WERI-Rb-1 (cell line): ENCODE measurements at regions not wholly inside any gene's neighbourhood (a gene's known extent, or its start where the extent isn't known, plus 50 kb on each side); places are given as distances from the start of the nearest gene placed in this dataset.

Source experiments
- DNase-seq: peaks from one replicate; pipeline ENCODE4 v3.0.0-alpha.2; 2020
- H3K27ac ChIP-seq: fragments of 250-450 bp; sonication (Bioruptor Pico); 2 replicates; pipeline ENCODE4 v1.5.1; 2020; ENCODE audit warnings: mild to moderate bottlenecking, moderate library complexity
- H3K27me3 ChIP-seq: fragments of 250-450 bp; sonication (Bioruptor Pico); 2 replicates; pipeline ENCODE4 v1.5.1; 2021; ENCODE audit warnings: mild to moderate bottlenecking, low read depth, moderate library complexity; ENCODE audit not compliant: insufficient read depth, severe bottlenecking
- H3K36me3 ChIP-seq: fragments of 250-450 bp; sonication (Bioruptor Pico); 2 replicates; pipeline ENCODE4 v1.5.1; 2020; ENCODE audit warnings: mild to moderate bottlenecking, moderate library complexity
- H3K4me3 ChIP-seq: 2 replicates; pipeline ENCODE4 v1.5.1; 2011; ENCODE audit warnings: low read depth, mild to moderate bottlenecking, control low read depth, low read length
- H3K9me3 ChIP-seq: fragments of 250-450 bp; sonication (Bioruptor Pico); 2 replicates; pipeline ENCODE4 v1.5.1; 2021; ENCODE audit warnings: mild to moderate bottlenecking, moderate library complexity; ENCODE audit not compliant: severe bottlenecking
- TF ChIP-seq, protein P1 (sequence below): IDR thresholded peaks from 2 replicates; pipeline ENCODE4 v1.5.1; 2011; ENCODE audit warnings: low read depth, mild to moderate bottlenecking, control low read depth, inconsistent platforms, low read length

DNA sequence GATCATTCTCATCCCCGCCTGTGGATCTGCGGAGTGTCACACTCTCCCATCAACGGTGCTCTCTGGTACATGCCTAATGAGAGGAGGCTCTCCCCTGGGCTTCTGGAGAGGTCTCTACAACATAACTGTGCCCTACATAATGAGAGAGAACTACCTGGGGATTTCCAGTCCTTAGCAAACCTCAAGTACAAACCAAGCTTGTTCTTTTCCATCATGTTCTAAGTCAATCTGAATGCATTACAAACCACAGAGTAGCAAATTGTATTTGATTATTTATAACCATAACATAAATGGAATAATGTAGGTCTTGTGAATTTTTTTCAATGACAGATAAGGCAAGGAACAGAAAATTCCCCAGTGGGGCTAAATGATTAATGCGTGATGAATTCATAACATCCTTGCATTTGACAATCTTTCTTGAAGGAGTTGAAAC, 412.4 kb upstream of the NRP1 start:
- H3K4me3 ChIP-seq, result no peak overlapping the region
- TF ChIP-seq, protein P1, sequence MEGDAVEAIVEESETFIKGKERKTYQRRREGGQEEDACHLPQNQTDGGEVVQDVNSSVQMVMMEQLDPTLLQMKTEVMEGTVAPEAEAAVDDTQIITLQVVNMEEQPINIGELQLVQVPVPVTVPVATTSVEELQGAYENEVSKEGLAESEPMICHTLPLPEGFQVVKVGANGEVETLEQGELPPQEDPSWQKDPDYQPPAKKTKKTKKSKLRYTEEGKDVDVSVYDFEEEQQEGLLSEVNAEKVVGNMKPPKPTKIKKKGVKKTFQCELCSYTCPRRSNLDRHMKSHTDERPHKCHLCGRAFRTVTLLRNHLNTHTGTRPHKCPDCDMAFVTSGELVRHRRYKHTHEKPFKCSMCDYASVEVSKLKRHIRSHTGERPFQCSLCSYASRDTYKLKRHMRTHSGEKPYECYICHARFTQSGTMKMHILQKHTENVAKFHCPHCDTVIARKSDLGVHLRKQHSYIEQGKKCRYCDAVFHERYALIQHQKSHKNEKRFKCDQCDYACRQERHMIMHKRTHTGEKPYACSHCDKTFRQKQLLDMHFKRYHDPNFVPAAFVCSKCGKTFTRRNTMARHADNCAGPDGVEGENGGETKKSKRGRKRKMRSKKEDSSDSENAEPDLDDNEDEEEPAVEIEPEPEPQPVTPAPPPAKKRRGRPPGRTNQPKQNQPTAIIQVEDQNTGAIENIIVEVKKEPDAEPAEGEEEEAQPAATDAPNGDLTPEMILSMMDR, result no peak
- H3K9me3 ChIP-seq, result no peaks in the 10 kb centered on the region
- H3K27me3 ChIP-seq, result no peaks in the 10 kb centered on the region
- no peaks in the 10 kb centered on the region for H3K36me3 ChIP-seq
- no peak overlapping the region for H3K27ac ChIP-seq
- DNase-seq, result no peak

GRCh38 chr10:33746186-33746585, 411.7 kb upstream of the NRP1 start:
- Histone ChIP-seq H3K36me3 (no peaks in the 10 kb centered on the region), H3K27ac (no peak overlapping the region), H3K9me3 (no peaks in the 10 kb centered on the region), H3K27me3 (no peaks in the 10 kb centered on the region), H3K4me3 (no peak overlapping the region)
- no peak for DNase-seq
- TF ChIP-seq, protein P1, result no peak

- Histone ChIP-seq H3K27me3 (no peaks in the 10 kb centered on the region), H3K36me3 (no peaks in the 10 kb centered on the region), H3K4me3 (no peak overlapping the region), H3K27ac (no peak overlapping the region), H3K9me3 (no peaks in the 10 kb centered on the region)
- TF ChIP-seq, protein P1, result no peak
- no peak for DNase-seq
Measured at GRCh38 chr10:33743429-33743857, 409.0 kb upstream of the NRP1 start.

GRCh38 chr10:33739031-33739430, 404.6 kb upstream of the NRP1 start:
- Histone ChIP-seq H3K27me3 (no peaks in the 10 kb centered on the region), H3K4me3 (no peak overlapping the region), H3K9me3 (no peaks in the 10 kb centered on the region), H3K27ac (no peak overlapping the region), H3K36me3 (no peaks in the 10 kb centered on the region)
- no peak for DNase-seq
- TF ChIP-seq, protein P1, result no peak

- H3K36me3 ChIP-seq, result no peaks in the 10 kb centered on the region
- no peak overlapping the region for H3K27ac ChIP-seq
- no peaks in the 10 kb centered on the region for H3K9me3 ChIP-seq
- DNase-seq, result no peak
- TF ChIP-seq, protein P1, result no peak
- no peak overlapping the region for H3K4me3 ChIP-seq
- no peaks in the 10 kb centered on the region for H3K27me3 ChIP-seq
Measured at GRCh38 chr10:33735464-33735923, 401.0 kb upstream of the NRP1 start.
